ENCODE measurements at regions not wholly inside any gene's neighbourhood (a gene's known extent, or its start where the extent isn't known, plus 50 kb on each side); places are given as distances from the start of the nearest gene placed in this dataset.

DNA sequence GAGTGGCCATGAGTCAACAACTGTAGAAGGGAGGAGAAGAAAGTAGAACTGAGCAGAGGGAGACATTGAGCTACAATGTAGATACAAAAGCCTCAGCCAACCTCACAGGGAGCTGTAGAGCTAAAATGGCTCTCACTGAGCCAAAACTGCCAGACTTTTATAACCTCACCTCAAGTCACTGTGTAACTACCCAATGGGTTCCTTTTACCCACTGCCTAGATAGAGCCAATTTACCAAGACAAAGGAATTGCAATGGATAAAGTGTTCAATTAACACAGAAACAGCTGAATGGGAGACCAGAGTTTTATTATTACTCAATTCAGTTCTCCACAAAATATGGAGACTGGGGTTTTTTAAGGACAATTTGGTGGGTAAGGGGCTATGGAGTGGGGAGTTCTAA is 938.9 kb upstream of the GRIA3 start:
- no peak for TF ChIP-seq CTCF (IDR thresholded peaks at IDR 0.05; ENCODE audit: low read length)
- TF ChIP-seq EZH2 (optimal IDR thresholded peaks at IDR 0.05; ENCODE audit: low read depth, low read length), result no peak
- no peak for TF ChIP-seq EZH2phosphoT487 (IDR thresholded peaks at IDR 0.05; ENCODE audit: low read length)
